GM12892 (cell line): ENCODE measurements at regions not wholly inside any gene's neighbourhood (a gene's known extent, or its start where the extent isn't known, plus 50 kb on each side); places are given as distances from the start of the nearest gene placed in this dataset.

Experiments
- DNase-seq: peaks from one replicate; pipeline ENCODE4 v3.0.0; 2011; ENCODE audit not compliant: insufficient read length
- FAIRE-seq: peaks from 2 replicates; lab custom pipeline; 2011; peaks lifted over from hg19 to GRCh38; lab: Jason Lieb, UNC
- POLR2A ChIP-seq: IDR thresholded peaks from 2 replicates; pipeline ENCODE4 v1.6.1; 2011; ENCODE audit warnings: low read depth, low read length, control low read depth
- POLR2AphosphoS5 ChIP-seq: IDR thresholded peaks from 2 replicates; pipeline ENCODE4 v1.6.1; 2011; ENCODE audit warnings: low read depth, low read length, control low read depth
- TAF1 ChIP-seq: IDR thresholded peaks from 2 replicates; pipeline ENCODE4 v1.6.1; 2011; ENCODE audit warnings: low read depth, mild to moderate bottlenecking, control low read depth, low read length, borderline replicate concordance

GRCh38 chr5:60354311-60354710 lies 345.7 kb downstream of the DEPDC1B start:
- TF ChIP-seq POLR2AphosphoS5: no peak
- no peak for TF ChIP-seq POLR2A
- TF ChIP-seq TAF1: no peak
- FAIRE-seq: no peak
- DNase-seq: no peak

GRCh38 chr5:60352992-60353599 lies 346.9 kb downstream of the DEPDC1B start:
- FAIRE-seq (no peak), DNase-seq (no peak)
- TF ChIP-seq POLR2AphosphoS5: no peak

- FAIRE-seq: no peak
- TF ChIP-seq POLR2A: no peak
- no peak for TF ChIP-seq POLR2AphosphoS5
- TF ChIP-seq TAF1: no peak
- no peak for DNase-seq
These were observed 349.2 kb downstream of the DEPDC1B start for GRCh38 chr5:60350794-60351193.

GRCh38 chr5:60349891-60350415 lies 350.0 kb downstream of the DEPDC1B start:
- DNase-seq (no peak), FAIRE-seq (no peak)
- no peak for TF ChIP-seq TAF1
- no peak for TF ChIP-seq POLR2AphosphoS5
- TF ChIP-seq POLR2A: no peak

- DNase-seq (no peak), FAIRE-seq (no peak)
- TF ChIP-seq TAF1: no peak
- no peak for TF ChIP-seq POLR2A
- no peak for TF ChIP-seq POLR2AphosphoS5
These were observed 353.6 kb downstream of the DEPDC1B start for GRCh38 chr5:60346393-60346792.

- no peak for TF ChIP-seq POLR2AphosphoS5
- no peak for TF ChIP-seq POLR2A
- no peak for TF ChIP-seq TAF1
- FAIRE-seq: no peak
- DNase-seq: no peak
These were observed 356.9 kb downstream of the DEPDC1B start for GRCh38 chr5:60343102-60343501.

GRCh38 chr5:60340965-60341471 lies 358.9 kb downstream of the DEPDC1B start:
- TF ChIP-seq POLR2A (no peak), TAF1 (no peak), POLR2AphosphoS5 (no peak)
- DNase-seq (no peak), FAIRE-seq (peak; percentile 63)

- FAIRE-seq: no peak
- DNase-seq: no peak
- no peak for TF ChIP-seq TAF1
These were observed 359.6 kb downstream of the DEPDC1B start for GRCh38 chr5:60340326-60340725.

GRCh38 chr5:60339691-60340201 lies 360.2 kb downstream of the DEPDC1B start:
- DNase-seq (no peak), FAIRE-seq (no peak)
- TF ChIP-seq TAF1 (no peak), POLR2AphosphoS5 (no peak), POLR2A (no peak)

GRCh38 chr5:60338846-60339245 lies 361.1 kb downstream of the DEPDC1B start:
- DNase-seq: no peak
- TF ChIP-seq POLR2AphosphoS5 (no peak), POLR2A (no peak), TAF1 (no peak)
- FAIRE-seq: no peak

GRCh38 chr5:60336491-60336890 lies 363.5 kb downstream of the DEPDC1B start:
- FAIRE-seq (no peak), DNase-seq (no peak)
- no peak for TF ChIP-seq TAF1

GRCh38 chr5:60335913-60336312 lies 364.1 kb downstream of the DEPDC1B start:
- TF ChIP-seq POLR2A (no peak), TAF1 (no peak), POLR2AphosphoS5 (no peak)
- FAIRE-seq (no peak), DNase-seq (no peak)

- no peak for FAIRE-seq
- no peak for TF ChIP-seq POLR2A
- no peak for TF ChIP-seq TAF1
- TF ChIP-seq POLR2AphosphoS5: no peak
- DNase-seq: no peak
These were observed 365.7 kb downstream of the DEPDC1B start for GRCh38 chr5:60334281-60334713.
